Choroid plexus epithelial cell (primary cell): ENCODE measurements at regions not wholly inside any gene's neighbourhood (a gene's known extent, or its start where the extent isn't known, plus 50 kb on each side); places are given as distances from the start of the nearest gene placed in this dataset.

Experiments
- DNase-seq: peaks from one replicate; pipeline ENCODE4 v3.0.0-alpha.2; 2010; ENCODE audit warnings: low read depth
- H3K4me3 ChIP-seq: 2 replicates; pipeline ENCODE4 v1.5.1; 2011; ENCODE audit warnings: low read depth, mild to moderate bottlenecking, control low read depth, low read length, moderate library complexity
- TF ChIP-seq, protein P1 (sequence below): conservative IDR thresholded peaks from 2 replicates; pipeline ENCODE4 v1.5.1; 2011; ENCODE audit warnings: low read depth, mild to moderate bottlenecking, control low read depth, inconsistent platforms, low read length, moderate library complexity

DNA sequence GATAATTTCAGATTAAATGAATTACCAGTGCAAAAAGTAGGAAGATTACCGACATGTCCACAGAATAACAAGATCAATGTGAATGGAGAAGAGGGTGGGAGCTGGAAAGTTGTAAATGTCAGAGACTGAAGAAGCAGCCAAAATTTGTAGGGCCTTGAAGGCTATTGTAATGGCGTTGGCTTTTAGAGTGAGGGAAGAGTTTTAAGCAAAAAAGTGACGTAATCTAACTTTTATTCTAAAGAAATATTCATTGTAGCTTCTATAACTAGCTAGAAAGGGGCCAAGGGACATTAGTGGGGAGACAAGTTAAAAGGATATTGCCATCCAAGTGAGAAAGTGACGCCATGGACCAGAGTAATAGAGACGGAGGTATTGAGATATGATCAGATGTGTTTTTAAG, 63.3 kb upstream of the PCDH7 start:
- H3K4me3 ChIP-seq = no peak overlapping the region
- TF ChIP-seq, protein P1, sequence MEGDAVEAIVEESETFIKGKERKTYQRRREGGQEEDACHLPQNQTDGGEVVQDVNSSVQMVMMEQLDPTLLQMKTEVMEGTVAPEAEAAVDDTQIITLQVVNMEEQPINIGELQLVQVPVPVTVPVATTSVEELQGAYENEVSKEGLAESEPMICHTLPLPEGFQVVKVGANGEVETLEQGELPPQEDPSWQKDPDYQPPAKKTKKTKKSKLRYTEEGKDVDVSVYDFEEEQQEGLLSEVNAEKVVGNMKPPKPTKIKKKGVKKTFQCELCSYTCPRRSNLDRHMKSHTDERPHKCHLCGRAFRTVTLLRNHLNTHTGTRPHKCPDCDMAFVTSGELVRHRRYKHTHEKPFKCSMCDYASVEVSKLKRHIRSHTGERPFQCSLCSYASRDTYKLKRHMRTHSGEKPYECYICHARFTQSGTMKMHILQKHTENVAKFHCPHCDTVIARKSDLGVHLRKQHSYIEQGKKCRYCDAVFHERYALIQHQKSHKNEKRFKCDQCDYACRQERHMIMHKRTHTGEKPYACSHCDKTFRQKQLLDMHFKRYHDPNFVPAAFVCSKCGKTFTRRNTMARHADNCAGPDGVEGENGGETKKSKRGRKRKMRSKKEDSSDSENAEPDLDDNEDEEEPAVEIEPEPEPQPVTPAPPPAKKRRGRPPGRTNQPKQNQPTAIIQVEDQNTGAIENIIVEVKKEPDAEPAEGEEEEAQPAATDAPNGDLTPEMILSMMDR = no peak

DNA sequence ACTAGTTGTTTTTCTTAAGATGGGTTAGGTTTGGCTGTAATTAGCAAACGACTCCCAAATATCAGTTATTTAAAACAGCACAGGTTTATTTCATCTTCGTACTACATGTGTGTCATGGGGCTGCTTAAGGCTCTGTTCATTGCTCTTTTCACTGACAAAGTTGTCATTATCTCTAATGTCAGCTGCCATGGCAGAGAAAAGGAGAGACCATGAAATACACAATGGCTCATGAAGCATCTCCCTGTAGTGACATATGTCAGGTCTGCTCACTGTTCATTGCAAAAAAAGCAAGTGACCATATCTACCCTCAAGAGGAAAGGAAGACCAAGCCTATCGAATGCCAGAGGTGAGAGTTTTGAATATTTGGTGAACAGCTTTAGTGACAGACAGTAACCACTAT, 52.2 kb upstream of the PCDH7 start:
- TF ChIP-seq, protein P1 = no peak
- DNase-seq = no peak
- H3K4me3 ChIP-seq = no peak overlapping the region

More for the DNA sequence above, 63.3 kb upstream of the PCDH7 start:
- DNase-seq = no peak

DNA sequence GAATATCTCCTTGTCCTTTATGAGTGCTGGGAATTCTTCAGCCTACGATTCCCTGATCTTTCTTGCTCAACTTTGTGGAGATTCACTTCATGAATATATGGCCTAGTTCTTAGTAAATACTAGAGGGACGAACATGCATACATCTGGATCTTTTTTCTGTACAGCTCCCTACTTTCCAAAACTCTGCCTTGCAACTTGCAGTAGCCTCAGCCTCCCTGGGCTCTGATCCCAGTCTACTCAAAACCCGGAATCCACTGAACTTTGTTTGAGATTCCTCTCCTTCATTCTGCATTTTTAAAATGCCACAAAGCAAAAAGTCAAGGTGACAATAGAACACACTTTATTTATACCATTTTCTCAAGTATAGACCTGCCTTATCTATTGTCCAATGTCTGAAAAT, 50.0 kb upstream of the PCDH7 start:
- TF ChIP-seq, protein P1 = no peak
- no peak for DNase-seq

More for the DNA sequence above, 50.0 kb upstream of the PCDH7 start:
- H3K4me3 ChIP-seq = no peak overlapping the region
